ENCODE measurements at regions not wholly inside any gene's neighbourhood (a gene's known extent, or its start where the extent isn't known, plus 50 kb on each side); places are given as distances from the start of the nearest gene placed in this dataset.

- TF ChIP-seq CTCF (IDR thresholded peaks at IDR 0.05), result no peak
- TF ChIP-seq POLR2A (IDR thresholded peaks at IDR 0.05), result no peak
These were observed 279.9 kb upstream of the MKLN1 start for GRCh38 chr7:131047651-131048304.
